Hepatocyte (in vitro differentiated cells): ENCODE measurements at regions not wholly inside any gene's neighbourhood (a gene's known extent, or its start where the extent isn't known, plus 50 kb on each side); places are given as distances from the start of the nearest gene placed in this dataset.

Source experiments
- EZH2 ChIP-seq: fragments of 200-600 bp; sonication (generic); IDR thresholded peaks from 2 replicates; pipeline ENCODE4 v1.6.1; 2016; ENCODE audit warnings: antibody characterized with exemption, mild to moderate bottlenecking, borderline replicate concordance
- TF ChIP-seq, protein P1 (sequence below): fragments of 200-600 bp; sonication (generic); IDR thresholded peaks from 2 replicates; pipeline ENCODE4 v1.5.1; 2016; ENCODE audit warnings: antibody characterized with exemption, mild to moderate bottlenecking; ENCODE audit not compliant: poor library complexity

DNA sequence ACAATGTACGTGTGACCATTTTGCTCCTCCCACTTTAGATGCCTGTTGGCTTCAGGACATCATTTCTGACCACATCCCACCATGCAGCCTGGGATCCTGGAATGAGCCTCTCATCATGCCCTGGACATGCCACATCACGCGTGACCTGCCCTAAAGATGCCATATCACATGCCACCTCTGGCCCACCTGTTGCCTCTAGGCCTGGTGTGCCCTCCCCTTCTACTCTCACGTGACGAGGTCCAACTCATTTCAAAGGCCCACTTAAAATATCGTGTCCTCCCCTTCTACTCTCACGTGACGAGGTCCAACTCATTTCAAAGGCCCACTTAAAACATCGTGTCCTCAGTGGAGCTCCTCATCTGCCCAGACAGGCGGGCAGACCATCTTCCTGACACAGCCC lies 254.9 kb downstream of the TEX36 start:
- TF ChIP-seq, protein P1, sequence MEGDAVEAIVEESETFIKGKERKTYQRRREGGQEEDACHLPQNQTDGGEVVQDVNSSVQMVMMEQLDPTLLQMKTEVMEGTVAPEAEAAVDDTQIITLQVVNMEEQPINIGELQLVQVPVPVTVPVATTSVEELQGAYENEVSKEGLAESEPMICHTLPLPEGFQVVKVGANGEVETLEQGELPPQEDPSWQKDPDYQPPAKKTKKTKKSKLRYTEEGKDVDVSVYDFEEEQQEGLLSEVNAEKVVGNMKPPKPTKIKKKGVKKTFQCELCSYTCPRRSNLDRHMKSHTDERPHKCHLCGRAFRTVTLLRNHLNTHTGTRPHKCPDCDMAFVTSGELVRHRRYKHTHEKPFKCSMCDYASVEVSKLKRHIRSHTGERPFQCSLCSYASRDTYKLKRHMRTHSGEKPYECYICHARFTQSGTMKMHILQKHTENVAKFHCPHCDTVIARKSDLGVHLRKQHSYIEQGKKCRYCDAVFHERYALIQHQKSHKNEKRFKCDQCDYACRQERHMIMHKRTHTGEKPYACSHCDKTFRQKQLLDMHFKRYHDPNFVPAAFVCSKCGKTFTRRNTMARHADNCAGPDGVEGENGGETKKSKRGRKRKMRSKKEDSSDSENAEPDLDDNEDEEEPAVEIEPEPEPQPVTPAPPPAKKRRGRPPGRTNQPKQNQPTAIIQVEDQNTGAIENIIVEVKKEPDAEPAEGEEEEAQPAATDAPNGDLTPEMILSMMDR = no peak
- no peak for TF ChIP-seq EZH2
